ENCODE measurements at regions not wholly inside any gene's neighbourhood (a gene's known extent, or its start where the extent isn't known, plus 50 kb on each side); places are given as distances from the start of the nearest gene placed in this dataset.

DNA sequence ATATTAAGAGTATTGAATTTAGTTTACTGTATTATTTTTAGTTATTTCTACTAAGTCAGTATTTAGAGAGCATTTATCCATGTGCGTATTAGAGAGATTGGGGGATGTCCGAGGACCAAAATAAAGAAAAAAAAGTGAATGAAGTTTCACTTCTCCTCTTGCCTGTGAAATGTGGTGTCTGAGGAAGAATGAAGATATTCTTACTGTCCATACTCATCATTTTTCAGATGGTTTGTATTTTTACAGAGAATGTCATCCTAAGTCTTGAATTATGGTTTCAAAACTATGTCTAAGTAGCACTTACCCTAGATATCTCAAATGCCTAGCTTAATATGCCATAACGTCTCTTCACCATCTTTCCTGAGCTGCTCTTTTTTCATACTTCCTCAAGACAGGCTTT lies 854.3 kb downstream of the C4orf33 start:
- Mint-ChIP-seq H3K27ac (ENCODE audit: unreplicated experiment) (no peak overlapping the region), H3K9me3 (ENCODE audit: unreplicated experiment) (no peaks in the 10 kb centered on the region), H3K4me1 (ENCODE audit: low read depth, unreplicated experiment) (no peaks in the 10 kb centered on the region), H3K27me3 (ENCODE audit: unreplicated experiment) (no peaks in the 10 kb centered on the region), H3K36me3 (ENCODE audit: unreplicated experiment) (no peaks in the 10 kb centered on the region), H3K4me3 (ENCODE audit: unreplicated experiment) (no peak overlapping the region)
- TF ChIP-seq, protein P1, sequence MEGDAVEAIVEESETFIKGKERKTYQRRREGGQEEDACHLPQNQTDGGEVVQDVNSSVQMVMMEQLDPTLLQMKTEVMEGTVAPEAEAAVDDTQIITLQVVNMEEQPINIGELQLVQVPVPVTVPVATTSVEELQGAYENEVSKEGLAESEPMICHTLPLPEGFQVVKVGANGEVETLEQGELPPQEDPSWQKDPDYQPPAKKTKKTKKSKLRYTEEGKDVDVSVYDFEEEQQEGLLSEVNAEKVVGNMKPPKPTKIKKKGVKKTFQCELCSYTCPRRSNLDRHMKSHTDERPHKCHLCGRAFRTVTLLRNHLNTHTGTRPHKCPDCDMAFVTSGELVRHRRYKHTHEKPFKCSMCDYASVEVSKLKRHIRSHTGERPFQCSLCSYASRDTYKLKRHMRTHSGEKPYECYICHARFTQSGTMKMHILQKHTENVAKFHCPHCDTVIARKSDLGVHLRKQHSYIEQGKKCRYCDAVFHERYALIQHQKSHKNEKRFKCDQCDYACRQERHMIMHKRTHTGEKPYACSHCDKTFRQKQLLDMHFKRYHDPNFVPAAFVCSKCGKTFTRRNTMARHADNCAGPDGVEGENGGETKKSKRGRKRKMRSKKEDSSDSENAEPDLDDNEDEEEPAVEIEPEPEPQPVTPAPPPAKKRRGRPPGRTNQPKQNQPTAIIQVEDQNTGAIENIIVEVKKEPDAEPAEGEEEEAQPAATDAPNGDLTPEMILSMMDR (IDR thresholded peaks at IDR 0.05; ENCODE audit: partially characterized antibody, unreplicated experiment), result no peak
- DNase-seq, result no peak

- no peak overlapping the region for H3K27ac Mint-ChIP-seq (ENCODE audit: unreplicated experiment)
- no peaks in the 10 kb centered on the region for H3K36me3 Mint-ChIP-seq (ENCODE audit: unreplicated experiment)
- no peaks in the 10 kb centered on the region for H3K4me1 Mint-ChIP-seq (ENCODE audit: low read depth, unreplicated experiment)
- DNase-seq, result no peak
- TF ChIP-seq, protein P1 (IDR thresholded peaks at IDR 0.05; ENCODE audit: partially characterized antibody, unreplicated experiment), result no peak
- no peaks in the 10 kb centered on the region for H3K27me3 Mint-ChIP-seq (ENCODE audit: unreplicated experiment)
- no peaks in the 10 kb centered on the region for H3K9me3 Mint-ChIP-seq (ENCODE audit: unreplicated experiment)
- H3K4me3 Mint-ChIP-seq (ENCODE audit: unreplicated experiment), result no peak overlapping the region
These were observed 870.2 kb downstream of the C4orf33 start for GRCh38 chr4:129966175-129966574.

DNA sequence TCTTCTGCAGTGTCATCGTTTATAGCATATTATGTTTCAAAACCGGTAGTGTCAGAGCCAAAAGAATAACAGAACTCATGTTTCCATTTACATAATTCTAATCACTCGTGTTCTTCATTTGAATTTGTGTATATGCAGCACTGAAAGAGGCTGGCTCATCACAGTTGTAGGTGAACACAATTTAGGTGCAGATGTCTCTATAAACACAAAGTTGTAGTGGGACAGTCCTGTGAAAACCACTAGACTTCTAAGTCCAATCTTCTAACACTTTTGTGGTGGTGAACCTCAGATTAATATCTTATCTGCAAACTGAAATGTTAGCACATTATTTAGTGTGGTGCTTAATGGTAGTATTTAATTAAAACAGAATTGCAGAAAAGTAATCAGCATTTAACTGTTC lies 872.4 kb downstream of the C4orf33 start:
- H3K4me1 Mint-ChIP-seq (ENCODE audit: low read depth, unreplicated experiment), result no peaks in the 10 kb centered on the region
- H3K27me3 Mint-ChIP-seq (ENCODE audit: unreplicated experiment), result no peaks in the 10 kb centered on the region
- H3K36me3 Mint-ChIP-seq (ENCODE audit: unreplicated experiment), result no peaks in the 10 kb centered on the region
- H3K4me3 Mint-ChIP-seq (ENCODE audit: unreplicated experiment), result no peak overlapping the region
- TF ChIP-seq, protein P1 (IDR thresholded peaks at IDR 0.05; ENCODE audit: partially characterized antibody, unreplicated experiment), result no peak
- H3K27ac Mint-ChIP-seq (ENCODE audit: unreplicated experiment), result no peak overlapping the region
- H3K9me3 Mint-ChIP-seq (ENCODE audit: unreplicated experiment), result no peaks in the 10 kb centered on the region
- no peak for DNase-seq

DNA sequence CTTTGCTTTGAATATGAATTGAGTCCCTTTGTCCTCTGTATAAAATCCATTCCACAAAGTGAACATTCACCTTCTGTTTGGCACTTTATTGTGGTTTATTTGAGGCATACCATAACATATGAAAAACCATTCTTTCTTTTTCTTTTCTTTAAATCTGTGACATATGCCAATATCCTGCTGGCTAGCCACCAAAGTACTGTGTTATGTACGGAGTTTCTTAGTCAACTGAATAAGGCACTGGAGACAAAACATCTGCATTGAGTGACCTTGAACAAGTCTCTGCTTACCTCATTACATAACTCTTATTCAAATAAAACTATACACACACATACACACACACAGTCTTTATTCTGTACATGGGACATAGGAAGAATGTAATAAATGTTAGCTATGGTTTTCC lies 872.8 kb downstream of the C4orf33 start:
- H3K27ac Mint-ChIP-seq (ENCODE audit: unreplicated experiment), result no peak overlapping the region
- no peaks in the 10 kb centered on the region for H3K36me3 Mint-ChIP-seq (ENCODE audit: unreplicated experiment)
- no peak overlapping the region for H3K4me3 Mint-ChIP-seq (ENCODE audit: unreplicated experiment)
- no peaks in the 10 kb centered on the region for H3K9me3 Mint-ChIP-seq (ENCODE audit: unreplicated experiment)
- DNase-seq, result no peak
- TF ChIP-seq, protein P1 (IDR thresholded peaks at IDR 0.05; ENCODE audit: partially characterized antibody, unreplicated experiment), result no peak
- H3K27me3 Mint-ChIP-seq (ENCODE audit: unreplicated experiment), result no peaks in the 10 kb centered on the region
- no peaks in the 10 kb centered on the region for H3K4me1 Mint-ChIP-seq (ENCODE audit: low read depth, unreplicated experiment)

DNA sequence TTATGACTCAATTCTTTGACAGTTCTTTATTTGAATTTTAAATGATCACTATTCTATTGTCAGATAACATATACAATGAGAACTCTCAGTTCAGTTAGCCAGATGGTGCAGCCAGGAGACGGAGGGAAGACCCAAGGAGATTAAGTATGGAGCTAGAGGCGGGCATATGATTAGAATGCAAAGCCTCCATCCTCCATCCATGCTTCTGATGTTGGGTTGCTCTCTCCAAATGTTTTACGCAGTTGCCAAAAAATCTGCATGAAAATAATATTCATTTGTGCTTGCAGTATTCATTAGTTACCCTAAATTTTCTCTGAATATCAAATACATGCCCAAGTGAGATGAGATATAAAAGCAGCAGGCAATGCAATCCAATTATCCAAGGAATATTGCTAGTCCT lies 874.8 kb downstream of the C4orf33 start:
- no peaks in the 10 kb centered on the region for H3K36me3 Mint-ChIP-seq (ENCODE audit: unreplicated experiment)
- H3K27ac Mint-ChIP-seq (ENCODE audit: unreplicated experiment), result no peak overlapping the region
- no peaks in the 10 kb centered on the region for H3K4me1 Mint-ChIP-seq (ENCODE audit: low read depth, unreplicated experiment)
- TF ChIP-seq, protein P1 (IDR thresholded peaks at IDR 0.05; ENCODE audit: partially characterized antibody, unreplicated experiment), result no peak
- no peaks in the 10 kb centered on the region for H3K9me3 Mint-ChIP-seq (ENCODE audit: unreplicated experiment)
- H3K27me3 Mint-ChIP-seq (ENCODE audit: unreplicated experiment), result no peaks in the 10 kb centered on the region
- no peak overlapping the region for H3K4me3 Mint-ChIP-seq (ENCODE audit: unreplicated experiment)
- no peak for DNase-seq

All from glutamatergic neuron (in vitro differentiated cells).